GM21390 (cell line): ENCODE measurements at regions not wholly inside any gene's neighbourhood (a gene's known extent, or its start where the extent isn't known, plus 50 kb on each side); places are given as distances from the start of the nearest gene placed in this dataset.
A peak's percentile ranks its signal among the peaks of the same experiment; 100 is the strongest.
"Not testable (repeated sequence)": the region's sequence is repeated elsewhere in the genome, so short reads cannot be mapped to it uniquely, and the experiment has no call there.

Experiments used
- ATAC-seq: cut with Tn5 transposase; IDR thresholded peaks from one replicate; pipeline ENCODE4 v1.9.1; 2021; ENCODE audit not compliant: unreplicated experiment

- no peak for ATAC-seq
Observed at GRCh38 chr11:57871231-57871630, 109.6 kb downstream of the CTNND1 start.

- no peak for ATAC-seq
Observed at GRCh38 chr11:57873196-57873911, 111.8 kb downstream of the CTNND1 start.

GRCh38 chr11:57874981-57875380, 113.4 kb downstream of the CTNND1 start:
- no peak for ATAC-seq

GRCh38 chr11:57881647-57882046, 120.0 kb downstream of the CTNND1 start:
- no peak for ATAC-seq

GRCh38 chr11:57883630-57884029, 122.0 kb downstream of the CTNND1 start:
- no peak for ATAC-seq

GRCh38 chr11:57885298-57886050, 123.9 kb downstream of the CTNND1 start:
- no peak for ATAC-seq

- ATAC-seq: no peak
Observed at GRCh38 chr11:57888386-57888785, 126.8 kb downstream of the CTNND1 start.

GRCh38 chr11:57890521-57890920, 128.9 kb downstream of the CTNND1 start:
- no peak for ATAC-seq

- not testable (repeated sequence) for ATAC-seq
Observed at GRCh38 chr11:57893200-57893599, 130.5 kb upstream of the OR9Q1 start.

GRCh38 chr11:57896361-57897145, 127.1 kb upstream of the OR9Q1 start:
- ATAC-seq: no peak

- ATAC-seq: no peak
Observed at GRCh38 chr11:57899378-57899777, 124.3 kb upstream of the OR9Q1 start.

GRCh38 chr11:57900320-57900719, 123.4 kb upstream of the OR9Q1 start:
- ATAC-seq: no peak

GRCh38 chr11:57901278-57901677, 122.4 kb upstream of the OR9Q1 start:
- no peak for ATAC-seq

- ATAC-seq: no peak
Observed at GRCh38 chr11:57901756-57902155, 121.9 kb upstream of the OR9Q1 start.

- ATAC-seq: no peak
Observed at GRCh38 chr11:57903011-57903410, 120.7 kb upstream of the OR9Q1 start.

GRCh38 chr11:57903441-57904123, 120.1 kb upstream of the OR9Q1 start:
- ATAC-seq: peak; percentile 83

GRCh38 chr11:57904376-57904775, 119.3 kb upstream of the OR9Q1 start:
- no peak for ATAC-seq

GRCh38 chr11:57905439-57905838, 118.2 kb upstream of the OR9Q1 start:
- ATAC-seq: no peak

GRCh38 chr11:57908399-57908798, 115.3 kb upstream of the OR9Q1 start:
- ATAC-seq: not testable (repeated sequence)

GRCh38 chr11:57911522-57911921, 112.2 kb upstream of the OR9Q1 start:
- not testable (repeated sequence) for ATAC-seq
